PFSK-1 (cell line): ENCODE measurements at regions not wholly inside any gene's neighbourhood (a gene's known extent, or its start where the extent isn't known, plus 50 kb on each side); places are given as distances from the start of the nearest gene placed in this dataset.

Experiments
- FOXP2 ChIP-seq: optimal IDR thresholded peaks from 2 replicates; pipeline ENCODE3; 2011; ENCODE audit warnings: borderline replicate concordance, control low read depth, inconsistent platforms; ENCODE audit not compliant: insufficient read depth; ENCODE audit errors: extremely low read length, extremely low read depth
- POLR2AphosphoS5 ChIP-seq: IDR thresholded peaks from 2 replicates; pipeline ENCODE4 v1.6.1; 2012; ENCODE audit warnings: low read depth, mild to moderate bottlenecking, control low read depth, low read length, moderate library complexity
- REST ChIP-seq, 2 experiments: IDR thresholded peaks; 2 replicates each; pipeline versions ENCODE4 v1.6.1 to v1.8.0; 2011 to 2012; ENCODE audit warnings: low read depth in 2 of 2, low read length in 2 of 2, control low read depth in 1 of 2, inconsistent platforms in 1 of 2, mild to moderate bottlenecking in 1 of 2, moderate library complexity in 1 of 2; ENCODE audit not compliant: insufficient read depth in 1 of 2
- SIN3A ChIP-seq: IDR thresholded peaks from 2 replicates; pipeline ENCODE4 v1.6.1; 2012; ENCODE audit warnings: mild to moderate bottlenecking, low read length, moderate library complexity, borderline replicate concordance; ENCODE audit not compliant: insufficient read depth
- TAF1 ChIP-seq: IDR thresholded peaks from 2 replicates; pipeline ENCODE4 v1.6.1; 2012; ENCODE audit warnings: low read length, control low read depth, borderline replicate concordance; ENCODE audit not compliant: insufficient read depth

GRCh38 chr6:44733868-44734267, 346.4 kb downstream of the CDC5L start:
- TF ChIP-seq POLR2AphosphoS5 (no peak), REST (IDR thresholded peaks at IDR 0.05; ENCODE audit: insufficient read depth in 1 of 2, low read depth in 2 of 2, low read length in 2 of 2) (no peak), TAF1 (no peak), SIN3A (no peak), FOXP2 (no peak)
